Gastrocnemius medialis (tissue), 4 donors: ENCODE measurements at regions not wholly inside any gene's neighbourhood (a gene's known extent, or its start where the extent isn't known, plus 50 kb on each side); places are given as distances from the start of the nearest gene placed in this dataset.

Experiments used
- ATAC-seq, 2 donors: fragments of 150-250 bp; one replicate each; pipeline ENCODE4 v1.9.1; 2016
- DNase-seq, 2 donors: peaks; one replicate each; pipeline ENCODE4 v3.0.0-alpha.2; 2019
- H3K27ac ChIP-seq, 4 donors: fragments of 200-600 bp; sonication (generic); 1 replicate in 1 of 4; 2 replicates in 3 of 4; pipeline ENCODE4 v1.5.1; 2016 to 2018; ENCODE audit warnings: mild to moderate bottlenecking in 2 of 4, moderate library complexity in 1 of 4
- H3K27me3 ChIP-seq, 3 donors: fragments of 200-600 bp; sonication (generic) in 2 of 3; 1 replicate in 1 of 3; 2 replicates in 2 of 3; pipeline versions ENCODE4 v1.5.1 to v1.6.0; 2016 to 2019; ENCODE audit warnings: mild to moderate bottlenecking in 1 of 3, moderate library complexity in 1 of 3
- H3K36me3 ChIP-seq, 2 donors: fragments of 200-600 bp; sonication (generic) in 1 of 2; one replicate each; pipeline ENCODE4 v1.5.1; 2017 to 2018
- H3K4me1 ChIP-seq, 2 donors: fragments of 200-600 bp; sonication (generic) in 1 of 2; one replicate each; pipeline ENCODE4 v1.5.1; 2016 to 2017; ENCODE audit warnings: mild to moderate bottlenecking in 2 of 2
- H3K4me3 ChIP-seq, 4 donors: fragments of 200-600 bp; sonication (generic) in 3 of 4; 1 replicate in 1 of 4; 2 replicates in 3 of 4; pipeline ENCODE4 v1.5.1; 2016 to 2019; ENCODE audit warnings: mild to moderate bottlenecking in 2 of 4
- H3K9me3 ChIP-seq, 3 donors: fragments of 200-600 bp; sonication (generic) in 2 of 3; 1 replicate in 1 of 3; 2 replicates in 2 of 3; pipeline ENCODE4 v1.5.1; 2016 to 2019
- POLR2A ChIP-seq, 2 donors: fragments of 450-650 bp; IDR thresholded peaks; one replicate each; pipeline ENCODE4 v1.6.1; 2017; ENCODE audit warnings: antibody characterized with exemption in 2 of 2, mild to moderate bottlenecking in 2 of 2, moderate library complexity in 2 of 2
- in situ Hi-C, 4 donors: fragments of 200-750 bp; cut with MboI; loops; one replicate each; pipeline versions ENCODE4 v1.15.0 to v1.8.0; 2017; ENCODE audit warnings: low sequenced_read_pairs in 4 of 4
- intact Hi-C: fragments of 100-400 bp; cut with DNase I; formaldehyde crosslinking; loops from one replicate; pipeline ENCODE4 v1.15.1; 2023; ENCODE audit warnings: low total_unique reads
- TF ChIP-seq, protein P1 (sequence below), 5 experiments: fragments of 450-650 bp in 3 of 5; fragments of 200-600 bp in 2 of 5; sonication (generic) in 2 of 5; IDR thresholded peaks in 4 of 5; conservative IDR thresholded peaks in 1 of 5; 1 replicate in 4 of 5; 2 replicates in 1 of 5; pipeline ENCODE4 v1.5.1; 2016 to 2019; ENCODE audit warnings: antibody characterized with exemption in 5 of 5, mild to moderate bottlenecking in 3 of 5, moderate library complexity in 3 of 5

DNA sequence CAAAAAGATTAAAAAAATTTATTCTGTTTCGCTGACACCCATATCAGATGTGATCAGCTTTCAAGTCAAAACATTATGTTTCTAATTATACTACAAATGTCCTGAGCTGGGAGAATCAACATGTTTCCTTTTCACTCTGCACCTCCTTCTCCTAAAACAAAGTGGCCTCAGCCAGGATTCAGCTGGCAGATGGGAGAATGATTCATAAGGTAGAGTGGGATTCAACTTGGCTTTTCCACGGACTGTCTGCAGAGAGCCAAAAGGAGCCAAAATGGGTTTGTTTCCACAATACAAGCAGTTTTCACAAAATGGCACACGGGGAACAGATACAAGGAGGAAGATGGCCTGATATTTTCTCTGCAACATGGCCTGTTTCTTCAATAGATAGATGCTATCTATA is 376.5 kb upstream of the PRKCQ start:
- TF ChIP-seq, protein P1, sequence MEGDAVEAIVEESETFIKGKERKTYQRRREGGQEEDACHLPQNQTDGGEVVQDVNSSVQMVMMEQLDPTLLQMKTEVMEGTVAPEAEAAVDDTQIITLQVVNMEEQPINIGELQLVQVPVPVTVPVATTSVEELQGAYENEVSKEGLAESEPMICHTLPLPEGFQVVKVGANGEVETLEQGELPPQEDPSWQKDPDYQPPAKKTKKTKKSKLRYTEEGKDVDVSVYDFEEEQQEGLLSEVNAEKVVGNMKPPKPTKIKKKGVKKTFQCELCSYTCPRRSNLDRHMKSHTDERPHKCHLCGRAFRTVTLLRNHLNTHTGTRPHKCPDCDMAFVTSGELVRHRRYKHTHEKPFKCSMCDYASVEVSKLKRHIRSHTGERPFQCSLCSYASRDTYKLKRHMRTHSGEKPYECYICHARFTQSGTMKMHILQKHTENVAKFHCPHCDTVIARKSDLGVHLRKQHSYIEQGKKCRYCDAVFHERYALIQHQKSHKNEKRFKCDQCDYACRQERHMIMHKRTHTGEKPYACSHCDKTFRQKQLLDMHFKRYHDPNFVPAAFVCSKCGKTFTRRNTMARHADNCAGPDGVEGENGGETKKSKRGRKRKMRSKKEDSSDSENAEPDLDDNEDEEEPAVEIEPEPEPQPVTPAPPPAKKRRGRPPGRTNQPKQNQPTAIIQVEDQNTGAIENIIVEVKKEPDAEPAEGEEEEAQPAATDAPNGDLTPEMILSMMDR (IDR thresholded peaks at IDR 0.05 in 4 of 5, conservative IDR thresholded peaks at IDR 0.05 in 1 of 5): no peak
- no peak for TF ChIP-seq POLR2A (IDR thresholded peaks at IDR 0.05)
- DNase-seq: no peak
- Histone ChIP-seq H3K4me3 (no peak overlapping the region), H3K9me3 (no peaks in the 10 kb centered on the region), H3K4me1 (no peaks in the 10 kb centered on the region), H3K36me3 (no peaks in the 10 kb centered on the region), H3K27me3 (no peaks in the 10 kb centered on the region), H3K27ac (no peak overlapping the region)
- intact Hi-C loops: no loop called here
- in situ Hi-C loops: no loop called here
- no peak for ATAC-seq

DNA sequence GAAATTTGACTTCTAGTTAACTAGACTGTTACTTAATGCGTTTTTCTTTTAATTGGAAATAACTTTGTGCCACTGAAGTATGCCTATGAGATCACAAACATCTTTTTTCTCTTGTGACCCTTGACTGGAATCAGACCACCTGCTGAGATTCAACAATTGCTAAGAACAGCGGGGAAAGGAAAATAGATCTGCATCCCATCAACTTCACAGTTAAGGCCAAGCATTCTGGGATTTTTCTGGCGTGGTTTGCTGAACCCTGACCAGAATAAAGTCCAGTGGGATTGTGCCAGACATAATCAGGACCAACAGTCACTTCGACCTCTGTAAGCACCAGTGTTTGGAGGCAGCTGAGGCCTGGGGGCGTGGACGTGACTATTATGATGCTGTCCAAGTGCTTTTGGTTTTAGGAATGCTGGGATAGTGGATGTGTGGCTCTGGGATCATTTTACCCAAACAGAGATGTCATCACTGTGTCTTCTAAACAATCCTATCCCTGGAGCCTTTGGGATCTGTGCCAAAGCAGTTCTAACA is 373.3 kb upstream of the PRKCQ start:
- H3K9me3 ChIP-seq: no peaks in the 10 kb centered on the region
- H3K27ac ChIP-seq: no peak overlapping the region
- H3K4me3 ChIP-seq: no peak overlapping the region
- DNase-seq (no peak), ATAC-seq (no peak)
- in situ Hi-C loops (no loop called here), intact Hi-C loops (no loop called here)
- TF ChIP-seq, protein P1 (IDR thresholded peaks at IDR 0.05 in 4 of 5, conservative IDR thresholded peaks at IDR 0.05 in 1 of 5): no peak
- TF ChIP-seq POLR2A (IDR thresholded peaks at IDR 0.05): no peak
- H3K36me3 ChIP-seq: no peaks in the 10 kb centered on the region
- H3K4me1 ChIP-seq: no peaks in the 10 kb centered on the region
- H3K27me3 ChIP-seq: no peaks in the 10 kb centered on the region

DNA sequence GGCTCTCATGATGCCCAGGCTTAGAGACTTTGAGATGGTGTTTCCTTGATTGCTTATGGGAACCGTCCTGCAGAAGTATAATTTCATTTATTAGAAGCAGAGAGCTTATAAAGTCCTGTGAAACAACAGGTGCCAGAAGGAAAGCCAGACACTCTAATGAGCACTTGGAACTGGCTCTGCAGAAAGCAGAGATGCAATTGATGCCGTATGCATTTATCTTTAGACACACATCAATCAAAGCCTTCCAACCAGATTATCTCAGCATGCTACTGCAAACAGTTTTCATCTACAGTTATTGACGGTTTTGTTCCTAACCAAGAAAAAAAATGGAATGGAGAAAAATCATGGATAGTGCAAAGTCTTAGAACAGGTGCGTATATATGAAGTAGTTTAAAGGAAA is 371.7 kb upstream of the PRKCQ start:
- no peak for ATAC-seq
- no peaks in the 10 kb centered on the region for H3K36me3 ChIP-seq
- no peak for DNase-seq
- no peaks in the 10 kb centered on the region for H3K9me3 ChIP-seq
- no peaks in the 10 kb centered on the region for H3K4me1 ChIP-seq
- in situ Hi-C loops: no loop called here
- H3K27ac ChIP-seq: no peak overlapping the region
- no peak overlapping the region for H3K4me3 ChIP-seq
- no peaks in the 10 kb centered on the region for H3K27me3 ChIP-seq
- intact Hi-C loops: no loop called here
- TF ChIP-seq POLR2A (IDR thresholded peaks at IDR 0.05): no peak
- TF ChIP-seq, protein P1 (IDR thresholded peaks at IDR 0.05 in 4 of 5, conservative IDR thresholded peaks at IDR 0.05 in 1 of 5): no peak

DNA sequence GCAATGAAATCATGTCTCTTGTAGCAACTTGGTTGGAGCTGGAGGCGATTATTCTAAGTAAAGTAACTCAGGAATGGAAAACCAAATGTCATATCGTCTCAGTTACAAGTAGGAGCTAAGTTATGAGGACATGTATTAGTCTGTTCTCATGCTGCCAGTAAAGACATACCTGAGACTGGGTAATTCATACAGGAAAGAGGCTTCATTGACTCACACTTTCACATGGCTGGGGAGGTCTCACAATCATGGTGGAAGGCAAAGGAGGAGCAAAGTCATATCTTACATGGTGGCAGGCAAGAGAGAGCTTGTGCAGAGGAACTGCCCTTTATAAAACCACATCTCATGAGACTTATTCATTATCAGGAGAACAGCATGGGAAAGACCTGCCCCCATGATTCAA is 370.1 kb upstream of the PRKCQ start:
- ATAC-seq: no peak
- no peak for TF ChIP-seq POLR2A (IDR thresholded peaks at IDR 0.05)
- TF ChIP-seq, protein P1 (IDR thresholded peaks at IDR 0.05 in 4 of 5, conservative IDR thresholded peaks at IDR 0.05 in 1 of 5): no peak
- no peaks in the 10 kb centered on the region for H3K4me1 ChIP-seq
- in situ Hi-C loops: no loop called here
- H3K36me3 ChIP-seq: no peaks in the 10 kb centered on the region
- no peak for DNase-seq
- no peak overlapping the region for H3K27ac ChIP-seq
- intact Hi-C loops: no loop called here
- H3K4me3 ChIP-seq: no peak overlapping the region
- no peaks in the 10 kb centered on the region for H3K27me3 ChIP-seq
- H3K9me3 ChIP-seq: no peaks in the 10 kb centered on the region

DNA sequence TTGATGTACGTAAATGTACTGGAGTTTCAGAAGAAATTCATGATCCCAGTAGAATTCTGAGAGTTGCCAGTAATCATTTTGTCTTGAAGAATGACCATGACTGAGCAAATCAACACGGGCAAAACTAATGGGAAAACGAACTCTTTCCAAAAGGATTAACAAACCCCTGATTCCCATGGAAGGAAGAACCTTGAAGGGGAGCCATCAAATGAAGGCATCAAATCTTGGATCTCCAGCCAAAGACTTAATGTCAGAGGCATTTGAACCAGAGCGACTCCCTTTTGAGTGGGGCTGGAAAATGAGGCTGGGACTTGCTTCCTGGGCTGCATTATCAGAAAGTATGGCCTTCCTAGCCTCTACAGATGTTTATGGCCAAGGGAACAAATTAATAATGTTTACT is 364.4 kb upstream of the PRKCQ start:
- ATAC-seq: no peak
- H3K36me3 ChIP-seq: no peaks in the 10 kb centered on the region
- H3K27ac ChIP-seq: no peak overlapping the region
- H3K9me3 ChIP-seq: no peaks in the 10 kb centered on the region
- H3K27me3 ChIP-seq: peaks cover 0 to 5% (median 2%) of the 10 kb centered on the region in 3 donors
- no peaks in the 10 kb centered on the region for H3K4me1 ChIP-seq
- no peak for DNase-seq
- H3K4me3 ChIP-seq: no peak overlapping the region
- in situ Hi-C loops: no loop called here
- intact Hi-C loops: no loop called here
- TF ChIP-seq, protein P1 (IDR thresholded peaks at IDR 0.05 in 4 of 5, conservative IDR thresholded peaks at IDR 0.05 in 1 of 5): no peak
- TF ChIP-seq POLR2A (IDR thresholded peaks at IDR 0.05): no peak
